ENCODE measurements at regions not wholly inside any gene's neighbourhood (a gene's known extent, or its start where the extent isn't known, plus 50 kb on each side); places are given as distances from the start of the nearest gene placed in this dataset.

DNA sequence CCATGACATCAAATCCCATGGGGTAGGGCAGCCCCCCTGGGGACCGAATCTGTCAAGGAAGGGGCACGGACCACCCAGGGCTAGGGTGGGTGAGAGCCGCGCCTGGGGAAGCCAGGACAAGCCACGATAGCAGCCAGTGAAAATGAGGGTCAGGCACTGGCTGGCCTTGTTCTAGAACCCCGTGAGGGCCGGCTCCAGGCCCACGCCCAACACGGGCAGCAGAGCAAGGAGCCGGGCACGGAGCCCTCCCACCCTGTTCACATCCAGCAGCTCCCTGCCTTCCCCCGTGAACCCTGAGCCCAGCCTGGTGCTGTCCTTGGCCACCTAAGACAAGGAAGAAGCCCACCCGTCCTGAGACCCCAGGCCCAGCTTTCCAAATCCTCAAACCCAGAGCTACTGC is 256.7 kb downstream of the PARN start:
- H3K9me3 ChIP-seq (ENCODE audit: control insufficient read depth in 2 of 2, low read length in 2 of 2): no peaks in the 10 kb centered on the region
- H3K4me1 ChIP-seq (ENCODE audit: control insufficient read depth, insufficient read depth, low read length, poor library complexity, severe bottlenecking): no peaks in the 10 kb centered on the region
- no peak for DNase-seq
- H3K9me3 Mint-ChIP-seq: no peaks in the 10 kb centered on the region
- H3K27me3 Mint-ChIP-seq: no peaks in the 10 kb centered on the region
- peaks cover 0 to 4% (median 0%) of the 10 kb centered on the region in 4 donors for H3K4me1 Mint-ChIP-seq
- H3K4me3 Mint-ChIP-seq: no peak overlapping the region
- H3K4me3 ChIP-seq (ENCODE audit: low read depth, low read length): no peak overlapping the region
- ATAC-seq (ENCODE audit: low read depth in 2 of 2): no peak
- H3K36me3 ChIP-seq (ENCODE audit: control insufficient read depth, insufficient read depth, low read length): no peaks in the 10 kb centered on the region
- H3K27me3 ChIP-seq (ENCODE audit: control insufficient read depth, insufficient read depth, low read length): no peaks in the 10 kb centered on the region
- no peak overlapping the region for H3K27ac Mint-ChIP-seq
- no peaks in the 10 kb centered on the region for H3K36me3 Mint-ChIP-seq
- H3K27ac ChIP-seq (ENCODE audit: insufficient read depth, low read length, poor library complexity, severe bottlenecking): no peak overlapping the region

- DNase-seq (no peak), ATAC-seq (ENCODE audit: low read depth in 2 of 2) (no peak)
- Histone ChIP-seq H3K9me3 (ENCODE audit: control insufficient read depth in 2 of 2, low read length in 2 of 2) (no peaks in the 10 kb centered on the region), H3K4me3 (ENCODE audit: low read depth, low read length) (no peak overlapping the region), H3K27ac (ENCODE audit: insufficient read depth, low read length, poor library complexity, severe bottlenecking) (no peak overlapping the region), H3K4me1 (ENCODE audit: control insufficient read depth, insufficient read depth, low read length, poor library complexity, severe bottlenecking) (no peaks in the 10 kb centered on the region), H3K27me3 (ENCODE audit: control insufficient read depth, insufficient read depth, low read length) (no peaks in the 10 kb centered on the region), H3K36me3 (ENCODE audit: control insufficient read depth, insufficient read depth, low read length) (no peaks in the 10 kb centered on the region)
- no peaks in the 10 kb centered on the region for H3K36me3 Mint-ChIP-seq
- no peaks in the 10 kb centered on the region for H3K9me3 Mint-ChIP-seq
- H3K4me1 Mint-ChIP-seq: no peaks in the 10 kb centered on the region
- H3K27me3 Mint-ChIP-seq: no peaks in the 10 kb centered on the region
- no peak overlapping the region for H3K4me3 Mint-ChIP-seq
- H3K27ac Mint-ChIP-seq: no peak overlapping the region
Observed at GRCh38 chr16:14372471-14372870, 257.6 kb downstream of the PARN start.

- no peaks in the 10 kb centered on the region for H3K36me3 Mint-ChIP-seq
- no peaks in the 10 kb centered on the region for H3K27me3 Mint-ChIP-seq
- H3K9me3 Mint-ChIP-seq: no peaks in the 10 kb centered on the region
- ATAC-seq (ENCODE audit: low read depth in 2 of 2) (no peak), DNase-seq (no peak)
- no peaks in the 10 kb centered on the region for H3K4me1 ChIP-seq (ENCODE audit: control insufficient read depth, insufficient read depth, low read length, poor library complexity, severe bottlenecking)
- no peak overlapping the region for H3K4me3 Mint-ChIP-seq
- H3K27me3 ChIP-seq (ENCODE audit: control insufficient read depth, insufficient read depth, low read length): no peaks in the 10 kb centered on the region
- no peak overlapping the region for H3K27ac ChIP-seq (ENCODE audit: insufficient read depth, low read length, poor library complexity, severe bottlenecking)
- H3K4me3 ChIP-seq (ENCODE audit: low read depth, low read length): no peak overlapping the region
- no peaks in the 10 kb centered on the region for H3K9me3 ChIP-seq (ENCODE audit: control insufficient read depth in 2 of 2, low read length in 2 of 2)
- H3K27ac Mint-ChIP-seq: no peak overlapping the region
- no peaks in the 10 kb centered on the region for H3K36me3 ChIP-seq (ENCODE audit: control insufficient read depth, insufficient read depth, low read length)
- no peaks in the 10 kb centered on the region for H3K4me1 Mint-ChIP-seq
Observed at GRCh38 chr16:14371778-14372431, 258.2 kb downstream of the PARN start.

- H3K36me3 ChIP-seq (ENCODE audit: control insufficient read depth, insufficient read depth, low read length): no peaks in the 10 kb centered on the region
- H3K4me3 ChIP-seq (ENCODE audit: low read depth, low read length): no peak overlapping the region
- no peak for ATAC-seq (ENCODE audit: low read depth in 2 of 2)
- H3K9me3 ChIP-seq (ENCODE audit: control insufficient read depth in 2 of 2, low read length in 2 of 2): no peaks in the 10 kb centered on the region
- H3K27me3 ChIP-seq (ENCODE audit: control insufficient read depth, insufficient read depth, low read length): no peaks in the 10 kb centered on the region
- no peak for DNase-seq
- Mint-ChIP-seq H3K4me3 (no peak overlapping the region), H3K36me3 (no peaks in the 10 kb centered on the region), H3K4me1 (no peaks in the 10 kb centered on the region), H3K27ac (no peak overlapping the region), H3K27me3 (no peaks in the 10 kb centered on the region), H3K9me3 (no peaks in the 10 kb centered on the region)
- H3K27ac ChIP-seq (ENCODE audit: insufficient read depth, low read length, poor library complexity, severe bottlenecking): no peak overlapping the region
- no peaks in the 10 kb centered on the region for H3K4me1 ChIP-seq (ENCODE audit: control insufficient read depth, insufficient read depth, low read length, poor library complexity, severe bottlenecking)
Observed at GRCh38 chr16:14370736-14371234, 259.3 kb downstream of the PARN start.

GRCh38 chr16:14369734-14370598 is 260.1 kb downstream of the PARN start:
- Histone ChIP-seq H3K27me3 (ENCODE audit: control insufficient read depth, insufficient read depth, low read length) (no peaks in the 10 kb centered on the region), H3K4me1 (ENCODE audit: control insufficient read depth, insufficient read depth, low read length, poor library complexity, severe bottlenecking) (no peaks in the 10 kb centered on the region), H3K36me3 (ENCODE audit: control insufficient read depth, insufficient read depth, low read length) (no peaks in the 10 kb centered on the region), H3K4me3 (ENCODE audit: low read depth, low read length) (no peak overlapping the region), H3K27ac (ENCODE audit: insufficient read depth, low read length, poor library complexity, severe bottlenecking) (no peak overlapping the region), H3K9me3 (ENCODE audit: control insufficient read depth in 2 of 2, low read length in 2 of 2) (no peaks in the 10 kb centered on the region)
- ATAC-seq (ENCODE audit: low read depth in 2 of 2) (no peak), DNase-seq (peak in 1 of 3 donors; percentile 5)
- no peak overlapping the region for H3K4me3 Mint-ChIP-seq
- no peaks in the 10 kb centered on the region for H3K27me3 Mint-ChIP-seq
- no peaks in the 10 kb centered on the region for H3K9me3 Mint-ChIP-seq
- no peak overlapping the region for H3K27ac Mint-ChIP-seq
- no peaks in the 10 kb centered on the region for H3K4me1 Mint-ChIP-seq
- no peaks in the 10 kb centered on the region for H3K36me3 Mint-ChIP-seq

DNA sequence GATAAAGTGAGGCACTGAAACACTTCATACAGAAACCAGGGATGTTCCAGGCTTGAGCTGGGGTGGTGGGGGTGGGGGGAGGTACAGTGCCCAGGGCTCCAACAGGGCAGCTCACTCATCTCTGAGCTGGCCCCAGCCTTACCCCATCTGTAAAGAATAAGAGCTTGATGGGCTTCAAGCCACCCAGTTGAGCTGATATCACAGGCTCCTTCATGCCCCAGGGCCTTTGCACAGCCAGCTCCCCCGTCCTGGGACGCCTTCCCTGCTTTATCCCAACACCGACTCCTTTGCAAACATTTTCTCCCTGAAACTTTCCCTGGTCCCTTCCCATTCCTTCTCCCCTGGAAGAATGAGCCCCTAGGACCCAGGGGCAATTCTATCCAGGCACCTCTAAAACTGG is 261.7 kb downstream of the PARN start:
- no peaks in the 10 kb centered on the region for H3K9me3 Mint-ChIP-seq
- H3K27ac ChIP-seq (ENCODE audit: insufficient read depth, low read length, poor library complexity, severe bottlenecking): no peak overlapping the region

GRCh38 chr16:14366974-14367707 is 262.9 kb downstream of the PARN start:
- Mint-ChIP-seq H3K27ac (no peak overlapping the region), H3K27me3 (peaks cover 12% of the 10 kb centered on the region), H3K36me3 (no peaks in the 10 kb centered on the region), H3K9me3 (no peaks in the 10 kb centered on the region), H3K4me3 (no peak overlapping the region), H3K4me1 (no peaks in the 10 kb centered on the region)
- Histone ChIP-seq H3K4me1 (ENCODE audit: control insufficient read depth, insufficient read depth, low read length, poor library complexity, severe bottlenecking) (no peaks in the 10 kb centered on the region), H3K9me3 (ENCODE audit: control insufficient read depth in 2 of 2, low read length in 2 of 2) (no peaks in the 10 kb centered on the region), H3K27ac (ENCODE audit: insufficient read depth, low read length, poor library complexity, severe bottlenecking) (no peak overlapping the region), H3K4me3 (ENCODE audit: low read depth, low read length) (no peak overlapping the region), H3K36me3 (ENCODE audit: control insufficient read depth, insufficient read depth, low read length) (no peaks in the 10 kb centered on the region), H3K27me3 (ENCODE audit: control insufficient read depth, insufficient read depth, low read length) (no peaks in the 10 kb centered on the region)
- ATAC-seq (ENCODE audit: low read depth in 2 of 2): no peak
- no peak for DNase-seq

More for the DNA sequence above, 261.7 kb downstream of the PARN start:
- Histone ChIP-seq H3K4me3 (ENCODE audit: low read depth, low read length) (no peak overlapping the region), H3K27me3 (ENCODE audit: control insufficient read depth, insufficient read depth, low read length) (no peaks in the 10 kb centered on the region), H3K9me3 (ENCODE audit: control insufficient read depth in 2 of 2, low read length in 2 of 2) (no peaks in the 10 kb centered on the region), H3K4me1 (ENCODE audit: control insufficient read depth, insufficient read depth, low read length, poor library complexity, severe bottlenecking) (no peaks in the 10 kb centered on the region), H3K36me3 (ENCODE audit: control insufficient read depth, insufficient read depth, low read length) (no peaks in the 10 kb centered on the region)
- H3K4me1 Mint-ChIP-seq: no peaks in the 10 kb centered on the region
- no peaks in the 10 kb centered on the region for H3K36me3 Mint-ChIP-seq
- no peak overlapping the region for H3K27ac Mint-ChIP-seq
- no peak overlapping the region for H3K4me3 Mint-ChIP-seq
- no peak for DNase-seq
- H3K27me3 Mint-ChIP-seq: peaks cover 12% of the 10 kb centered on the region
- no peak for ATAC-seq (ENCODE audit: low read depth in 2 of 2)

Data from CD4-positive, CD25-positive, alpha-beta regulatory T cell (primary cell).